Osteoblast (primary cell): ENCODE measurements at regions not wholly inside any gene's neighbourhood (a gene's known extent, or its start where the extent isn't known, plus 50 kb on each side); places are given as distances from the start of the nearest gene placed in this dataset.

ENCODE experiments used
- DNase-seq: peaks from one replicate; pipeline ENCODE4 v3.0.0; 2011; ENCODE audit warnings: low spot score, mixed read lengths; ENCODE audit not compliant: insufficient read length; ENCODE audit errors: missing footprints
- H2AFZ ChIP-seq: 2 replicates; pipeline ENCODE4 v1.6.0; 2011; ENCODE audit warnings: mild to moderate bottlenecking, low read length
- H3K27ac ChIP-seq: 2 replicates; pipeline ENCODE4 v1.5.1; 2011; ENCODE audit warnings: mild to moderate bottlenecking, low read depth, low read length, moderate library complexity
- H3K27me3 ChIP-seq: 2 replicates; pipeline ENCODE4 v1.6.0; 2012; ENCODE audit warnings: mild to moderate bottlenecking, control low read depth, inconsistent platforms, low read length, moderate library complexity; ENCODE audit not compliant: insufficient read depth
- H3K36me3 ChIP-seq: 2 replicates; pipeline ENCODE4 v1.5.1; 2011; ENCODE audit warnings: mild to moderate bottlenecking, low read length, control low read depth, moderate library complexity; ENCODE audit not compliant: insufficient read depth
- H3K4me1 ChIP-seq: 2 replicates; pipeline ENCODE4 v1.5.1; 2011; ENCODE audit warnings: mild to moderate bottlenecking, low read length, control low read depth, moderate library complexity; ENCODE audit not compliant: insufficient read depth
- H3K4me2 ChIP-seq: 2 replicates; pipeline ENCODE4 v1.6.0; 2011; ENCODE audit warnings: mild to moderate bottlenecking, low read length; ENCODE audit not compliant: insufficient read depth
- H3K4me3 ChIP-seq: fragments of 200-600 bp; sonication (generic); 3 replicates; pipeline ENCODE4 v1.5.1; 2012; ENCODE audit warnings: mild to moderate bottlenecking, low read length, inconsistent platforms; ENCODE audit not compliant: insufficient read depth
- H3K79me2 ChIP-seq: 2 replicates; pipeline ENCODE4 v1.6.0; 2012; ENCODE audit warnings: mild to moderate bottlenecking, low read length, control low read depth, inconsistent platforms; ENCODE audit not compliant: insufficient read depth
- H3K9me3 ChIP-seq: 2 replicates; pipeline ENCODE4 v1.5.1; 2011; ENCODE audit warnings: low read depth, low read length, control low read depth
- H4K20me1 ChIP-seq: 2 replicates; pipeline ENCODE4 v1.6.0; 2012; ENCODE audit warnings: mild to moderate bottlenecking, low read length, control low read depth; ENCODE audit not compliant: insufficient read depth
- CTCF ChIP-seq: IDR thresholded peaks from 2 replicates; pipeline ENCODE4 v1.5.1; 2011; ENCODE audit warnings: mild to moderate bottlenecking, low read depth, low read length, moderate library complexity; ENCODE audit errors: extremely low read depth

GRCh38 chr10:113301342-113301984 is 251.4 kb upstream of the HABP2 start:
- Histone ChIP-seq H3K4me3 (no peak overlapping the region), H3K27ac (no peak overlapping the region), H3K9me3 (no peaks in the 10 kb centered on the region), H3K36me3 (no peaks in the 10 kb centered on the region), H4K20me1 (no peaks in the 10 kb centered on the region), H3K79me2 (no peaks in the 10 kb centered on the region), H3K4me2 (no peak overlapping the region), H3K27me3 (no peaks in the 10 kb centered on the region), H2AFZ (no peak overlapping the region), H3K4me1 (no peaks in the 10 kb centered on the region)
- no peak for DNase-seq
- TF ChIP-seq CTCF, result no peak

GRCh38 chr10:113302062-113302461 is 250.8 kb upstream of the HABP2 start:
- no peaks in the 10 kb centered on the region for H3K36me3 ChIP-seq
- H3K9me3 ChIP-seq, result no peaks in the 10 kb centered on the region

GRCh38 chr10:113303544-113304146 is 249.2 kb upstream of the HABP2 start:
- no peak for TF ChIP-seq CTCF
- Histone ChIP-seq H3K4me2 (no peak overlapping the region), H3K9me3 (no peaks in the 10 kb centered on the region), H2AFZ (no peak overlapping the region), H3K4me3 (no peak overlapping the region), H3K27ac (no peak overlapping the region), H3K4me1 (no peaks in the 10 kb centered on the region), H3K79me2 (no peaks in the 10 kb centered on the region), H4K20me1 (no peaks in the 10 kb centered on the region), H3K36me3 (no peaks in the 10 kb centered on the region), H3K27me3 (peaks cover 4% of the 10 kb centered on the region)
- DNase-seq, result no peak

More at GRCh38 chr10:113302062-113302461, 250.8 kb upstream of the HABP2 start:
- H3K27ac ChIP-seq, result no peak overlapping the region
- no peaks in the 10 kb centered on the region for H3K4me1 ChIP-seq
- no peak overlapping the region for H2AFZ ChIP-seq
- DNase-seq, result no peak
- H4K20me1 ChIP-seq, result no peaks in the 10 kb centered on the region
- no peak for TF ChIP-seq CTCF
- no peak overlapping the region for H3K4me3 ChIP-seq
- H3K27me3 ChIP-seq, result no peaks in the 10 kb centered on the region
- H3K4me2 ChIP-seq, result no peak overlapping the region
- no peaks in the 10 kb centered on the region for H3K79me2 ChIP-seq

- Histone ChIP-seq H3K4me3 (no peak overlapping the region), H3K36me3 (no peaks in the 10 kb centered on the region), H2AFZ (no peak overlapping the region), H3K27me3 (peaks cover 6% of the 10 kb centered on the region), H4K20me1 (no peaks in the 10 kb centered on the region), H3K27ac (no peak overlapping the region), H3K4me2 (no peak overlapping the region), H3K4me1 (no peaks in the 10 kb centered on the region), H3K9me3 (no peaks in the 10 kb centered on the region), H3K79me2 (no peaks in the 10 kb centered on the region)
- no peak for TF ChIP-seq CTCF
- no peak for DNase-seq
These were observed 248.1 kb upstream of the HABP2 start for GRCh38 chr10:113304726-113305125.
